ENCODE measurements at regions not wholly inside any gene's neighbourhood (a gene's known extent, or its start where the extent isn't known, plus 50 kb on each side); places are given as distances from the start of the nearest gene placed in this dataset.
"Not testable (repeated sequence)": the region's sequence is repeated elsewhere in the genome, so short reads cannot be mapped to it uniquely, and the experiment has no call there.

- DNase-seq = no peak
Measured at GRCh38 chr3:197430502-197430901, 125.3 kb downstream of the BDH1 start.

- DNase-seq = no peak
Measured at GRCh38 chr3:197428952-197429351, 126.8 kb downstream of the BDH1 start.

- no peak for DNase-seq
Measured at GRCh38 chr3:197428117-197428801, 127.5 kb downstream of the BDH1 start.

GRCh38 chr3:197427021-197427420 is 128.6 kb upstream of the DLG1 start:
- DNase-seq = no peak

- DNase-seq = no peak
Measured at GRCh38 chr3:197426121-197426566, 127.7 kb upstream of the DLG1 start.

- DNase-seq = no peak
Measured at GRCh38 chr3:197425485-197426120, 127.2 kb upstream of the DLG1 start.

- no peak for DNase-seq
Measured at GRCh38 chr3:197424674-197425484, 126.5 kb upstream of the DLG1 start.

- no peak for DNase-seq
Measured at GRCh38 chr3:197424266-197424665, 125.9 kb upstream of the DLG1 start.

GRCh38 chr3:197423376-197423775 is 125.0 kb upstream of the DLG1 start:
- no peak for DNase-seq

- no peak for DNase-seq
Measured at GRCh38 chr3:197422506-197422905, 124.1 kb upstream of the DLG1 start.

GRCh38 chr3:197421021-197421420 is 122.6 kb upstream of the DLG1 start:
- no peak for DNase-seq

- no peak for DNase-seq
Measured at GRCh38 chr3:197420566-197420965, 122.2 kb upstream of the DLG1 start.

- DNase-seq = no peak
Measured at GRCh38 chr3:197420115-197420514, 121.7 kb upstream of the DLG1 start.

- DNase-seq = no peak
Measured at GRCh38 chr3:197419696-197420095, 121.3 kb upstream of the DLG1 start.

GRCh38 chr3:197417911-197418618 is 119.7 kb upstream of the DLG1 start:
- DNase-seq = no peak

- DNase-seq = no peak
Measured at GRCh38 chr3:197417441-197417840, 119.0 kb upstream of the DLG1 start.

- DNase-seq = not testable (repeated sequence)
Measured at GRCh38 chr3:197411899-197412298, 113.5 kb upstream of the DLG1 start.

GRCh38 chr3:197410170-197410569 is 111.8 kb upstream of the DLG1 start:
- not testable (repeated sequence) for DNase-seq

GRCh38 chr3:197408177-197408957 is 110.0 kb upstream of the DLG1 start:
- DNase-seq = no peak

- DNase-seq = no peak
Measured at GRCh38 chr3:197407526-197407925, 109.1 kb upstream of the DLG1 start.

- no peak for DNase-seq
Measured at GRCh38 chr3:197407053-197407452, 108.6 kb upstream of the DLG1 start.

- no peak for DNase-seq
Measured at GRCh38 chr3:197406266-197406665, 107.9 kb upstream of the DLG1 start.
